ENCODE measurements at regions not wholly inside any gene's neighbourhood (a gene's known extent, or its start where the extent isn't known, plus 50 kb on each side); places are given as distances from the start of the nearest gene placed in this dataset.

GRCh38 chr9:108180541-108180940 is 675.2 kb downstream of the ACTL7B start:
- Histone ChIP-seq H3K36me3 (no peaks in the 10 kb centered on the region), H3K9ac (ENCODE audit: low read depth in 2 of 2, low read length in 2 of 2) (no peak overlapping the region), H3K27ac (no peak overlapping the region), H3K9me3 (no peaks in the 10 kb centered on the region), H3K4me3 (no peak overlapping the region), H3K27me3 (no peaks in the 10 kb centered on the region), H3K4me1 (no peaks in the 10 kb centered on the region)
- DNase-seq, result peak; percentile 44
- TF ChIP-seq, protein P1, sequence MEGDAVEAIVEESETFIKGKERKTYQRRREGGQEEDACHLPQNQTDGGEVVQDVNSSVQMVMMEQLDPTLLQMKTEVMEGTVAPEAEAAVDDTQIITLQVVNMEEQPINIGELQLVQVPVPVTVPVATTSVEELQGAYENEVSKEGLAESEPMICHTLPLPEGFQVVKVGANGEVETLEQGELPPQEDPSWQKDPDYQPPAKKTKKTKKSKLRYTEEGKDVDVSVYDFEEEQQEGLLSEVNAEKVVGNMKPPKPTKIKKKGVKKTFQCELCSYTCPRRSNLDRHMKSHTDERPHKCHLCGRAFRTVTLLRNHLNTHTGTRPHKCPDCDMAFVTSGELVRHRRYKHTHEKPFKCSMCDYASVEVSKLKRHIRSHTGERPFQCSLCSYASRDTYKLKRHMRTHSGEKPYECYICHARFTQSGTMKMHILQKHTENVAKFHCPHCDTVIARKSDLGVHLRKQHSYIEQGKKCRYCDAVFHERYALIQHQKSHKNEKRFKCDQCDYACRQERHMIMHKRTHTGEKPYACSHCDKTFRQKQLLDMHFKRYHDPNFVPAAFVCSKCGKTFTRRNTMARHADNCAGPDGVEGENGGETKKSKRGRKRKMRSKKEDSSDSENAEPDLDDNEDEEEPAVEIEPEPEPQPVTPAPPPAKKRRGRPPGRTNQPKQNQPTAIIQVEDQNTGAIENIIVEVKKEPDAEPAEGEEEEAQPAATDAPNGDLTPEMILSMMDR (IDR thresholded peaks at IDR 0.05), result no peak
- intact Hi-C loops (cut with DNase I), result no loop called here

- DNase-seq, result no peak
- Histone ChIP-seq H3K27ac (no peak overlapping the region), H3K27me3 (no peaks in the 10 kb centered on the region), H3K4me1 (no peaks in the 10 kb centered on the region), H3K9ac (ENCODE audit: low read depth in 2 of 2, low read length in 2 of 2) (no peak overlapping the region), H3K36me3 (no peaks in the 10 kb centered on the region), H3K4me3 (no peak overlapping the region), H3K9me3 (no peaks in the 10 kb centered on the region)
- intact Hi-C loops (cut with DNase I), result no loop called here
- TF ChIP-seq, protein P1 (IDR thresholded peaks at IDR 0.05), result no peak
Measured at GRCh38 chr9:108178318-108178717, 677.5 kb downstream of the ACTL7B start.

GRCh38 chr9:108168236-108168850 is 678.8 kb upstream of the KLF4 start:
- DNase-seq, result no peak
- intact Hi-C loops (cut with DNase I), result no loop called here
- Histone ChIP-seq H3K4me3 (no peak overlapping the region), H3K9ac (ENCODE audit: low read depth in 2 of 2, low read length in 2 of 2) (no peak overlapping the region), H3K36me3 (no peaks in the 10 kb centered on the region), H3K27me3 (no peaks in the 10 kb centered on the region), H3K27ac (no peak overlapping the region), H3K9me3 (no peaks in the 10 kb centered on the region), H3K4me1 (no peaks in the 10 kb centered on the region)
- TF ChIP-seq, protein P1 (IDR thresholded peaks at IDR 0.05), result no peak

GRCh38 chr9:108167136-108167900 is 677.7 kb upstream of the KLF4 start:
- Histone ChIP-seq H3K27ac (no peak overlapping the region), H3K27me3 (no peaks in the 10 kb centered on the region), H3K9ac (ENCODE audit: low read depth in 2 of 2, low read length in 2 of 2) (no peak overlapping the region), H3K4me3 (no peak overlapping the region), H3K36me3 (no peaks in the 10 kb centered on the region), H3K4me1 (no peaks in the 10 kb centered on the region), H3K9me3 (no peaks in the 10 kb centered on the region)
- intact Hi-C loops (cut with DNase I), result no loop called here
- no peak for DNase-seq
- TF ChIP-seq, protein P1 (IDR thresholded peaks at IDR 0.05), result no peak

DNA sequence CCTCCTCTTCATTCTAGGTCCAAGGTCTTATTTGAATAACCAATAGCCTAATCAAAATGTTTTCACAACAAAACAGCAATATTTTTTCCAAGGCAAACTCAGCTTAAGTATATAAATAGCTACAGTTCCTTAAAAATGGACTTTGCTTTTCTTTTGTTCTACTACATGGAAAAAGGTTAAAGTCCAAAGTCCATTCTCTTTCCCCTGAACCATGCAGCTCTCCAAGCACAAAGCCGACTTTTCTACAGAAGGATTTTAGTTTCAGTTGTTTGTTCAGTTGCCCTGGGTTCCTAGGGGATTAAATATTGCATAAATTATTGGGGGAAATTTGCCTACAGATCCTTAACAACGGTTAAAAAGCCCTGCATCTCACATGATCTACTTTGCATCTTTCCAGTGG is 677.0 kb upstream of the KLF4 start:
- no peak overlapping the region for H3K9ac ChIP-seq (ENCODE audit: low read depth in 2 of 2, low read length in 2 of 2)
- H3K9me3 ChIP-seq, result no peaks in the 10 kb centered on the region
- TF ChIP-seq, protein P1 (IDR thresholded peaks at IDR 0.05), result no peak
- no peak overlapping the region for H3K4me3 ChIP-seq
- H3K27me3 ChIP-seq, result no peaks in the 10 kb centered on the region
- intact Hi-C loops (cut with DNase I), result no loop called here
- DNase-seq, result no peak
- no peaks in the 10 kb centered on the region for H3K36me3 ChIP-seq
- H3K4me1 ChIP-seq, result peaks cover 3% of the 10 kb centered on the region
- H3K27ac ChIP-seq, result no peak overlapping the region
